Vagina (tissue), 2 donors: ENCODE measurements at regions not wholly inside any gene's neighbourhood (a gene's known extent, or its start where the extent isn't known, plus 50 kb on each side); places are given as distances from the start of the nearest gene placed in this dataset.

Experiments used
- POLR2A ChIP-seq, 2 donors: fragments of 450-650 bp; IDR thresholded peaks; one replicate each; pipeline ENCODE4 v1.6.1; 2017; ENCODE audit warnings: antibody characterized with exemption in 2 of 2, mild to moderate bottlenecking in 2 of 2, moderate library complexity in 2 of 2
- POLR2AphosphoS5 ChIP-seq, 2 donors: sonication (generic); formaldehyde crosslinking; IDR thresholded peaks; one replicate each; pipeline ENCODE4 v1.9.0; 2017; ENCODE audit warnings: antibody characterized with exemption in 2 of 2, mild to moderate bottlenecking in 2 of 2, low read depth in 1 of 2; ENCODE audit not compliant: insufficient read depth in 1 of 2
- TF ChIP-seq, protein P1 (sequence below), 3 experiments: fragments of 450-650 bp in 2 of 3; fragments of 200-600 bp in 1 of 3; sonication (generic) in 1 of 3; IDR thresholded peaks; one replicate each; pipeline ENCODE4 v1.5.1; 2017 to 2019; ENCODE audit warnings: antibody characterized with exemption in 3 of 3, mild to moderate bottlenecking in 2 of 3, moderate library complexity in 2 of 3

DNA sequence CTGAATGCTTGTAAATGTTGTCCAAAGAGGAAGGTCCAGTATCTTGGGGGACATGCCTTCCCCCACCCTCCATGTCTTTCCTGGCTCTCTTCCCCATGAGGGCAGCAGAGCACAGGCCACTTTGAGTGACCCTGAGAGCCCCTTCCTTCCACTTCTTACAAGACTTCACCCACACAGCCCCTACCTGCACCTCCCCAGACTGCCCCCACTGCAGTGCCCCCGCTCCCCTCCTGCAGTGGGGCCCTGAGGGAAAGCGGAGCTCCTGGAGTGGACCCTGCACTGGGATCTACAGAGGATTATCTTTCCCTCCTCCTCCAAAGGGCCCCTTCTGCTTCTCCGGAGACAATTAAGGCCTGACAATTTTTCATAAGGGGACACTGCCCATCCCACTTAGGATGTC, 326.8 kb downstream of the TCERG1L start:
- TF ChIP-seq POLR2A (IDR thresholded peaks at IDR 0.05): no peak
- TF ChIP-seq, protein P1, sequence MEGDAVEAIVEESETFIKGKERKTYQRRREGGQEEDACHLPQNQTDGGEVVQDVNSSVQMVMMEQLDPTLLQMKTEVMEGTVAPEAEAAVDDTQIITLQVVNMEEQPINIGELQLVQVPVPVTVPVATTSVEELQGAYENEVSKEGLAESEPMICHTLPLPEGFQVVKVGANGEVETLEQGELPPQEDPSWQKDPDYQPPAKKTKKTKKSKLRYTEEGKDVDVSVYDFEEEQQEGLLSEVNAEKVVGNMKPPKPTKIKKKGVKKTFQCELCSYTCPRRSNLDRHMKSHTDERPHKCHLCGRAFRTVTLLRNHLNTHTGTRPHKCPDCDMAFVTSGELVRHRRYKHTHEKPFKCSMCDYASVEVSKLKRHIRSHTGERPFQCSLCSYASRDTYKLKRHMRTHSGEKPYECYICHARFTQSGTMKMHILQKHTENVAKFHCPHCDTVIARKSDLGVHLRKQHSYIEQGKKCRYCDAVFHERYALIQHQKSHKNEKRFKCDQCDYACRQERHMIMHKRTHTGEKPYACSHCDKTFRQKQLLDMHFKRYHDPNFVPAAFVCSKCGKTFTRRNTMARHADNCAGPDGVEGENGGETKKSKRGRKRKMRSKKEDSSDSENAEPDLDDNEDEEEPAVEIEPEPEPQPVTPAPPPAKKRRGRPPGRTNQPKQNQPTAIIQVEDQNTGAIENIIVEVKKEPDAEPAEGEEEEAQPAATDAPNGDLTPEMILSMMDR (IDR thresholded peaks at IDR 0.05): no peak
- no peak for TF ChIP-seq POLR2AphosphoS5 (IDR thresholded peaks at IDR 0.05; ENCODE audit: insufficient read depth in 1 of 2, low read depth in 1 of 2)
